ENCODE measurements at regions not wholly inside any gene's neighbourhood (a gene's known extent, or its start where the extent isn't known, plus 50 kb on each side); places are given as distances from the start of the nearest gene placed in this dataset.

- TF ChIP-seq SIN3A (IDR thresholded peaks at IDR 0.05; ENCODE audit: borderline replicate concordance, insufficient read depth, low read depth, low read length) (no peak), TCF7L2 (IDR thresholded peaks at IDR 0.05; ENCODE audit: low read depth, low read length) (no peak), REST (IDR thresholded peaks at IDR 0.05; ENCODE audit: insufficient read depth in 1 of 2, low read depth in 2 of 2, low read length in 1 of 2) (no peak), POLR2AphosphoS5 (IDR thresholded peaks at IDR 0.05; ENCODE audit: low read depth, low read length) (no peak), CTCF (IDR thresholded peaks at IDR 0.05) (no peak)
- Histone ChIP-seq H3K4me1 (ENCODE audit: control insufficient read depth, insufficient read depth, low read length) (no peaks in the 10 kb centered on the region), H3K36me3 (ENCODE audit: control insufficient read depth, insufficient read depth, low read length) (no peaks in the 10 kb centered on the region), H3K9me3 (ENCODE audit: control insufficient read depth, insufficient read depth, low read depth, low read length) (no peaks in the 10 kb centered on the region), H3K4me3 (ENCODE audit: low read depth in 2 of 2, low read length in 2 of 2) (no peak overlapping the region), H3K27ac (ENCODE audit: low read length) (no peak overlapping the region), H3K27me3 (ENCODE audit: control insufficient read depth, insufficient read depth, low read length) (no peaks in the 10 kb centered on the region)
- ATAC-seq = no peak
- intact Hi-C loops (cut with micrococcal nuclease; ENCODE audit: unreplicated experiment) = no loop called here
- ChIA-PET POLR2A (no interaction called here), CTCF (no interaction called here)
- no peak for DNase-seq (ENCODE audit: low read depth, low spot score)
- no TSS peak for BruUV-seq (replicated peaks)
- in situ Hi-C loops (cut with HindIII; ENCODE audit: low pct_unique_long_range_greater_than_20kb, low sequenced_read_pairs) = no loop called here
Observed at GRCh38 chr3:29092348-29092747, 188.5 kb upstream of the RBMS3 start.

- ChIA-PET POLR2A (no interaction called here), CTCF (no interaction called here)
- intact Hi-C loops (cut with micrococcal nuclease; ENCODE audit: unreplicated experiment) (no loop called here), in situ Hi-C loops (cut with HindIII; ENCODE audit: low pct_unique_long_range_greater_than_20kb, low sequenced_read_pairs) (no loop called here)
- DNase-seq (ENCODE audit: low read depth, low spot score) (no peak), ATAC-seq (no peak)
- TF ChIP-seq POLR2AphosphoS5 (IDR thresholded peaks at IDR 0.05; ENCODE audit: low read depth, low read length) (no peak), REST (IDR thresholded peaks at IDR 0.05; ENCODE audit: insufficient read depth in 1 of 2, low read depth in 2 of 2, low read length in 1 of 2) (no peak), TCF7L2 (IDR thresholded peaks at IDR 0.05; ENCODE audit: low read depth, low read length) (no peak), SIN3A (IDR thresholded peaks at IDR 0.05; ENCODE audit: borderline replicate concordance, insufficient read depth, low read depth, low read length) (no peak), CTCF (IDR thresholded peaks at IDR 0.05) (no peak)
- H3K4me1 ChIP-seq (ENCODE audit: control insufficient read depth, insufficient read depth, low read length) = no peaks in the 10 kb centered on the region
- no peaks in the 10 kb centered on the region for H3K9me3 ChIP-seq (ENCODE audit: control insufficient read depth, insufficient read depth, low read depth, low read length)
- no peaks in the 10 kb centered on the region for H3K27me3 ChIP-seq (ENCODE audit: control insufficient read depth, insufficient read depth, low read length)
- H3K4me3 ChIP-seq (ENCODE audit: low read depth in 2 of 2, low read length in 2 of 2) = no peak overlapping the region
- no peak overlapping the region for H3K27ac ChIP-seq (ENCODE audit: low read length)
- no TSS peak for BruUV-seq (replicated peaks)
- H3K36me3 ChIP-seq (ENCODE audit: control insufficient read depth, insufficient read depth, low read length) = no peaks in the 10 kb centered on the region
Observed at GRCh38 chr3:29099296-29099695, 181.6 kb upstream of the RBMS3 start.
